ENCODE measurements at regions not wholly inside any gene's neighbourhood (a gene's known extent, or its start where the extent isn't known, plus 50 kb on each side); places are given as distances from the start of the nearest gene placed in this dataset.

- TF ChIP-seq POLR2A (IDR thresholded peaks at IDR 0.05) (no peak), CTCF (IDR thresholded peaks at IDR 0.05) (no peak)
Measured at GRCh38 chr1:14421295-14421976, 177.0 kb upstream of the KAZN start.

Data from lower leg skin (tissue), 3 donors.